K562 (cell line): ENCODE measurements at regions not wholly inside any gene's neighbourhood (a gene's known extent, or its start where the extent isn't known, plus 50 kb on each side); places are given as distances from the start of the nearest gene placed in this dataset.
A peak's percentile ranks its signal among the peaks of the same experiment; 100 is the strongest.

Experiments
- ATAC-seq: fragments of 200-7000 bp; cut with Tn5 transposase; 3 replicates; pipeline ENCODE4 v1.9.1; 2020; ENCODE audit warnings: moderate library complexity
- BruUV-seq: library from RNA; stranded (reverse); fragments of 400-500 nt; replicated peaks from 2 replicates; lab custom pipeline; 2021; lab: Mats Ljungman, UMichigan
- CTCF ChIA-PET: fragments of 300-600 bp; formaldehyde crosslinking; extraction: SDS; loops from one replicate; lab custom pipeline; 2021; ENCODE audit warnings: low intra/inter-chr PET ratio; lab: Yijun Ruan, JAX
- POLR2A ChIA-PET: fragments of 300-600, 350-650 bp; sonication (Branson Sonifier 250); formaldehyde crosslinking; extraction: SDS; loops from one replicate; lab custom pipeline; 2021; ENCODE audit warnings: antibody characterized with exemption, inconsistent platforms; lab: Yijun Ruan, JAX
- DNase-seq, 4 experiments: peaks; one replicate each; pipeline versions ENCODE4 v3.0.0 to v3.0.0-alpha.2; 2011 to 2018; ENCODE audit warnings: low spot score in 3 of 4, mixed read lengths in 3 of 4; ENCODE audit errors: extremely low read depth in 1 of 4
- FAIRE-seq: peaks from 2 replicates; lab custom pipeline; 2011; peaks lifted over from hg19 to GRCh38; lab: Jason Lieb, UNC
- H2AFZ ChIP-seq: 2 replicates; pipeline ENCODE4 v1.6.0; 2011; ENCODE audit warnings: low read depth, low read length, control low read depth, inconsistent platforms
- H3K27ac ChIP-seq: fragments of 200-600 bp; 3 replicates; pipeline ENCODE4 v1.8.0; 2011; ENCODE audit warnings: low read depth, mild to moderate bottlenecking, control low read depth, inconsistent platforms, low read length, moderate library complexity, mixed read lengths; ENCODE audit errors: extremely low read depth
- H3K27me3 ChIP-seq, 2 experiments: fragments of 300-600 bp in 1 of 2; 2 replicates in 1 of 2; 3 replicates in 1 of 2; pipeline versions ENCODE4 v1.6.0 to v1.8.0; 2011; ENCODE audit warnings: inconsistent platforms in 2 of 2, low read length in 2 of 2, mild to moderate bottlenecking in 1 of 2, mixed read lengths in 1 of 2, moderate library complexity in 1 of 2; ENCODE audit not compliant: control insufficient read depth in 2 of 2, insufficient read depth in 2 of 2
- H3K36me3 ChIP-seq: fragments of 300-600 bp; 3 replicates; pipeline ENCODE4 v1.8.0; 2011; ENCODE audit warnings: mild to moderate bottlenecking, low read length, inconsistent platforms; ENCODE audit not compliant: control insufficient read depth, insufficient read depth
- H3K4me1 ChIP-seq, 2 experiments: fragments of 200-600 bp in 1 of 2; replicated peaks in 1 of 2; 2 replicates in 1 of 2; 3 replicates in 1 of 2; pipeline versions ENCODE4 v1.5.1 to v1.8.0; 2011; ENCODE audit warnings: inconsistent platforms in 2 of 2, low read length in 2 of 2, mild to moderate bottlenecking in 1 of 2, mixed read lengths in 1 of 2, moderate library complexity in 1 of 2; ENCODE audit not compliant: control insufficient read depth in 2 of 2, insufficient read depth in 2 of 2
- H3K4me2 ChIP-seq: 2 replicates; pipeline ENCODE4 v1.6.1; 2011; ENCODE audit warnings: low read length, control low read depth, inconsistent platforms, mixed read lengths; ENCODE audit not compliant: insufficient read depth
- H3K4me3 ChIP-seq: fragments of 200-600 bp; sonication (generic), shearing (Covaris generic); 2 replicates; pipeline ENCODE4 v1.5.1; 2016; ENCODE audit warnings: control low read depth, inconsistent platforms
- H3K79me2 ChIP-seq: fragments of 200-600 bp; 3 replicates; pipeline ENCODE4 v1.8.0; 2011; ENCODE audit warnings: low read length, inconsistent platforms; ENCODE audit not compliant: control insufficient read depth, insufficient read depth
- H3K9ac ChIP-seq, 2 experiments: 2 replicates each; pipeline versions ENCODE4 v1.6.0 to v1.6.1; 2011; ENCODE audit warnings: low read depth in 2 of 2, low read length in 2 of 2, control low read depth in 1 of 2, inconsistent platforms in 1 of 2, mild to moderate bottlenecking in 1 of 2, mixed read lengths in 1 of 2; ENCODE audit not compliant: insufficient read depth in 1 of 2
- H3K9me1 ChIP-seq: one replicate; pipeline ENCODE4 v1.6.0; 2011; ENCODE audit warnings: inconsistent platforms, mild to moderate bottlenecking, low read length, moderate library complexity; ENCODE audit not compliant: control insufficient read depth, insufficient read depth
- H3K9me3 ChIP-seq: replicated peaks from 2 replicates; pipeline ENCODE4 v1.5.1; 2011; ENCODE audit warnings: low read depth, low read length, inconsistent platforms; ENCODE audit not compliant: control insufficient read depth, insufficient read depth
- H4K20me1 ChIP-seq: replicated peaks from 2 replicates; pipeline ENCODE4 v1.6.1; 2011; ENCODE audit warnings: low read length, inconsistent platforms, mixed read lengths; ENCODE audit not compliant: control insufficient read depth, insufficient read depth
- C11orf30 ChIP-seq: fragments of 450-650 bp; IDR thresholded peaks from 2 replicates; pipeline ENCODE4 v1.6.1; 2016; ENCODE audit warnings: low read depth, mild to moderate bottlenecking
- MAFG ChIP-seq: fragments of 450-650 bp; conservative IDR thresholded peaks from 2 replicates; pipeline ENCODE4 v1.6.1; 2016; ENCODE audit warnings: missing genetic modification characterization, missing compliant biosample characterization
- SREBF1 ChIP-seq: fragments of 150-350 bp; IDR thresholded peaks from 2 replicates; pipeline ENCODE4 v1.6.1; 2014; ENCODE audit warnings: antibody characterized with exemption, low read depth, low read length, borderline replicate concordance
- ZNF316 ChIP-seq: fragments of 450-650 bp; IDR thresholded peaks from 2 replicates; pipeline ENCODE4 v1.6.1; 2016
- ZNF586 ChIP-seq: fragments of 450-650 bp; formaldehyde crosslinking; conservative IDR thresholded peaks from 2 replicates; pipeline ENCODE4 v1.4.0; 2020; ENCODE audit warnings: mild to moderate bottlenecking, moderate library complexity
- WGBS: fragments of 100-300 bp; shearing (Covaris generic); methylation state at CpG from one replicate; pipeline ENCODE4 v1.1.6; 2016; ENCODE audit warnings: low coverage, mixed read lengths; ENCODE audit not compliant: insufficient coverage; ENCODE audit errors: missing lambda C conversion rate; 5-methylcytosine and 5-hydroxymethylcytosine counted together
- in situ Hi-C: fragments of 300-500 bp; cut with MboI; formaldehyde crosslinking; loops from 4 replicates; pipeline ENCODE4 v1.15.0; 2018; ENCODE audit warnings: inconsistent platforms, mixed read lengths
- intact Hi-C: fragments of 100-400 bp; cut with micrococcal nuclease; formaldehyde crosslinking; loops from 2 replicates; pipeline ENCODE4 v1.14.2; 2022
- TF ChIP-seq, protein P1 (sequence below): sonication (generic); formaldehyde crosslinking; IDR thresholded peaks from 2 replicates; pipeline ENCODE4 v1.8.0; 2022; ENCODE audit warnings: mild to moderate bottlenecking, missing genetic modification reagents

GRCh38 chr9:107905308-107906020 is 415.9 kb upstream of the KLF4 start:
- no peaks in the 10 kb centered on the region for H3K4me1 ChIP-seq
- H3K9me1 ChIP-seq, result no peaks in the 10 kb centered on the region
- in situ Hi-C loops (no loop called here), intact Hi-C loops (no loop called here)
- no TSS peak for BruUV-seq
- H3K27ac ChIP-seq, result no peak overlapping the region
- H4K20me1 ChIP-seq, result no peaks in the 10 kb centered on the region
- CTCF ChIA-PET, result no interaction called here
- H3K4me2 ChIP-seq, result no peak overlapping the region
- H2AFZ ChIP-seq, result no peak overlapping the region
- no peak overlapping the region for H3K4me3 ChIP-seq
- FAIRE-seq, result no peak
- no peaks in the 10 kb centered on the region for H3K9me3 ChIP-seq
- DNase-seq, result no peak
- peak; percentile 38; the same call in 1 of the 2 replicates for TF ChIP-seq C11orf30
- TF ChIP-seq SREBF1, result no peak
- peak; percentile 42; the same call in 1 of the 2 replicates for TF ChIP-seq MAFG
- peak; percentile 39; the same call in 1 of the 2 replicates for TF ChIP-seq ZNF316
- no peak for TF ChIP-seq ZNF586
- TF ChIP-seq, protein P1, sequence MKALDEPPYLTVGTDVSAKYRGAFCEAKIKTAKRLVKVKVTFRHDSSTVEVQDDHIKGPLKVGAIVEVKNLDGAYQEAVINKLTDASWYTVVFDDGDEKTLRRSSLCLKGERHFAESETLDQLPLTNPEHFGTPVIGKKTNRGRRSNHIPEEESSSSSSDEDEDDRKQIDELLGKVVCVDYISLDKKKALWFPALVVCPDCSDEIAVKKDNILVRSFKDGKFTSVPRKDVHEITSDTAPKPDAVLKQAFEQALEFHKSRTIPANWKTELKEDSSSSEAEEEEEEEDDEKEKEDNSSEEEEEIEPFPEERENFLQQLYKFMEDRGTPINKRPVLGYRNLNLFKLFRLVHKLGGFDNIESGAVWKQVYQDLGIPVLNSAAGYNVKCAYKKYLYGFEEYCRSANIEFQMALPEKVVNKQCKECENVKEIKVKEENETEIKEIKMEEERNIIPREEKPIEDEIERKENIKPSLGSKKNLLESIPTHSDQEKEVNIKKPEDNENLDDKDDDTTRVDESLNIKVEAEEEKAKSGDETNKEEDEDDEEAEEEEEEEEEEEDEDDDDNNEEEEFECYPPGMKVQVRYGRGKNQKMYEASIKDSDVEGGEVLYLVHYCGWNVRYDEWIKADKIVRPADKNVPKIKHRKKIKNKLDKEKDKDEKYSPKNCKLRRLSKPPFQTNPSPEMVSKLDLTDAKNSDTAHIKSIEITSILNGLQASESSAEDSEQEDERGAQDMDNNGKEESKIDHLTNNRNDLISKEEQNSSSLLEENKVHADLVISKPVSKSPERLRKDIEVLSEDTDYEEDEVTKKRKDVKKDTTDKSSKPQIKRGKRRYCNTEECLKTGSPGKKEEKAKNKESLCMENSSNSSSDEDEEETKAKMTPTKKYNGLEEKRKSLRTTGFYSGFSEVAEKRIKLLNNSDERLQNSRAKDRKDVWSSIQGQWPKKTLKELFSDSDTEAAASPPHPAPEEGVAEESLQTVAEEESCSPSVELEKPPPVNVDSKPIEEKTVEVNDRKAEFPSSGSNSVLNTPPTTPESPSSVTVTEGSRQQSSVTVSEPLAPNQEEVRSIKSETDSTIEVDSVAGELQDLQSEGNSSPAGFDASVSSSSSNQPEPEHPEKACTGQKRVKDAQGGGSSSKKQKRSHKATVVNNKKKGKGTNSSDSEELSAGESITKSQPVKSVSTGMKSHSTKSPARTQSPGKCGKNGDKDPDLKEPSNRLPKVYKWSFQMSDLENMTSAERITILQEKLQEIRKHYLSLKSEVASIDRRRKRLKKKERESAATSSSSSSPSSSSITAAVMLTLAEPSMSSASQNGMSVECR (CRISPR knock-in tag), result no peak
- TF ChIP-seq, all 486 proteins: peak for 3
- H3K79me2 ChIP-seq, result no peaks in the 10 kb centered on the region
- H3K27me3 ChIP-seq, result peaks cover 0 to 6% of the 10 kb centered on the region in 2 experiments; a peak in 1 of 5 replicates
- no peaks in the 10 kb centered on the region for H3K36me3 ChIP-seq
- ATAC-seq, result no peak
- no peak overlapping the region for H3K9ac ChIP-seq
- POLR2A ChIA-PET, result no interaction called here
- WGBS, result 0% methylated on average over 2 of the region's 2 CpGs
